Lower leg skin (tissue), 3 donors: ENCODE measurements at regions not wholly inside any gene's neighbourhood (a gene's known extent, or its start where the extent isn't known, plus 50 kb on each side); places are given as distances from the start of the nearest gene placed in this dataset.

Experiments used
- POLR2A ChIP-seq, 2 donors: fragments of 450-650 bp; IDR thresholded peaks; one replicate each; pipeline ENCODE4 v1.6.1; 2016 to 2017; ENCODE audit warnings: antibody characterized with exemption in 2 of 2, mild to moderate bottlenecking in 1 of 2, moderate library complexity in 1 of 2
- TF ChIP-seq, protein P1 (sequence below), 3 donors: fragments of 450-650 bp; IDR thresholded peaks; one replicate each; pipeline ENCODE4 v1.5.1; 2016; ENCODE audit warnings: antibody characterized with exemption in 3 of 3, mild to moderate bottlenecking in 3 of 3, moderate library complexity in 2 of 3

DNA sequence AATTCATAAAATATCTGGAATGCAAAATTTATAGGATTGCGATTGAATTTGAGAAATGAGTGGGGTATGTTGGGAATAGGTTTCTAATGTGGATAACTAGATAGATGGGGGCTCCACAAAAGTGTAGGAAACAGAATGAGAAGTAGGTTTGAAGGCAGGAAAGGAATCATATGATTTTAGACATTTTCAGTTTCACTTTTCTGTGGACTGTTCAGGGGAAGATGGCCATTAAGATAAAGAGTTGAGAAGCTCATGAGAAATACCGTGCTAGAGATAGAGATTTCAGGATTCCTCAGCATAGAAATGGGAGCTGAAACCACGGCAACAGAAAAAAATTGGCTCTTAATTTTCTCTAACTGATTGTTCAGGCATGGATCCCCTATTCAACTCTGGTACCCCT is 163.4 kb upstream of the CD180 start:
- TF ChIP-seq, protein P1, sequence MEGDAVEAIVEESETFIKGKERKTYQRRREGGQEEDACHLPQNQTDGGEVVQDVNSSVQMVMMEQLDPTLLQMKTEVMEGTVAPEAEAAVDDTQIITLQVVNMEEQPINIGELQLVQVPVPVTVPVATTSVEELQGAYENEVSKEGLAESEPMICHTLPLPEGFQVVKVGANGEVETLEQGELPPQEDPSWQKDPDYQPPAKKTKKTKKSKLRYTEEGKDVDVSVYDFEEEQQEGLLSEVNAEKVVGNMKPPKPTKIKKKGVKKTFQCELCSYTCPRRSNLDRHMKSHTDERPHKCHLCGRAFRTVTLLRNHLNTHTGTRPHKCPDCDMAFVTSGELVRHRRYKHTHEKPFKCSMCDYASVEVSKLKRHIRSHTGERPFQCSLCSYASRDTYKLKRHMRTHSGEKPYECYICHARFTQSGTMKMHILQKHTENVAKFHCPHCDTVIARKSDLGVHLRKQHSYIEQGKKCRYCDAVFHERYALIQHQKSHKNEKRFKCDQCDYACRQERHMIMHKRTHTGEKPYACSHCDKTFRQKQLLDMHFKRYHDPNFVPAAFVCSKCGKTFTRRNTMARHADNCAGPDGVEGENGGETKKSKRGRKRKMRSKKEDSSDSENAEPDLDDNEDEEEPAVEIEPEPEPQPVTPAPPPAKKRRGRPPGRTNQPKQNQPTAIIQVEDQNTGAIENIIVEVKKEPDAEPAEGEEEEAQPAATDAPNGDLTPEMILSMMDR (IDR thresholded peaks at IDR 0.05): no peak
- TF ChIP-seq POLR2A (IDR thresholded peaks at IDR 0.05): no peak
